Left lobe of liver (tissue), 2 donors: ENCODE measurements at regions not wholly inside any gene's neighbourhood (a gene's known extent, or its start where the extent isn't known, plus 50 kb on each side); places are given as distances from the start of the nearest gene placed in this dataset.
"Not testable (repeated sequence)": the region's sequence is repeated elsewhere in the genome, so short reads cannot be mapped to it uniquely, and the experiment has no call there.

ENCODE experiments used
- ATAC-seq: fragments of 200-7000 bp; cut with Tn5 transposase; one replicate; pipeline ENCODE4 v1.9.1; 2020; ENCODE audit warnings: mild to moderate bottlenecking, moderate library complexity
- DNase-seq: peaks from one replicate; pipeline ENCODE4 v3.0.0-alpha.2; 2020; ENCODE audit warnings: low spot score
- donor health status: DM: no; HTN: no; CAD: no; lungs with moderate emphysema.
- donor health status: DM: no; HTN: yes; CAD: no.

- ATAC-seq (no peak), DNase-seq (no peak)
Observed at GRCh38 chr13:42373048-42373812, 101.3 kb downstream of the AKAP11 start.

GRCh38 chr13:42375663-42376062, 103.7 kb downstream of the AKAP11 start:
- DNase-seq (no peak), ATAC-seq (no peak)

GRCh38 chr13:42377640-42378382, 105.9 kb downstream of the AKAP11 start:
- ATAC-seq, result no peak
- DNase-seq, result no peak

- no peak for DNase-seq
- ATAC-seq, result no peak
Observed at GRCh38 chr13:42378383-42378780, 106.4 kb downstream of the AKAP11 start.

- no peak for DNase-seq
Observed at GRCh38 chr13:42379241-42379640, 107.3 kb downstream of the AKAP11 start.

GRCh38 chr13:42380420-42381164, 108.6 kb downstream of the AKAP11 start:
- no peak for ATAC-seq
- DNase-seq, result no peak

More at GRCh38 chr13:42379241-42379640, 107.3 kb downstream of the AKAP11 start:
- ATAC-seq, result no peak

- DNase-seq (no peak), ATAC-seq (no peak)
Observed at GRCh38 chr13:42381165-42381425, 109.1 kb downstream of the AKAP11 start.

DNA sequence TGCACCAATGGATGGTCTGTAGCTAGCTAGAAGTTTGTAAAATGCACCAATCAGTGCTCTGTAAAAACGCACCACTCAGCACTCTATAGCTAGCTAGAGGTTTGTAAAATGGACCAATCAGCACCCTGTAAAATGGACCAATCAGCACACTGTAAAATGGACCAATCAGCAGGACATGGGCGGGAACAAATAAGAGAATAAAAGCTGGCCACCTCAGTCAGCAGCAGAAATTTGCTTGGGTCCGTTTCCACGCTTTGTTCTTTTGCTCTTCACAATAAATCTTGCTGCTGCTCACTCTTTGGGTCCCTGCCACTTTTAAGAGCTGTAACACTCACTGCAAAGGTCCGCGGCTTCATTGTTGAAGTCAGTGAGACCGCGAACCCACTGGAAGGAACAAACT, 109.5 kb downstream of the AKAP11 start:
- ATAC-seq, result not testable (repeated sequence)

DNA sequence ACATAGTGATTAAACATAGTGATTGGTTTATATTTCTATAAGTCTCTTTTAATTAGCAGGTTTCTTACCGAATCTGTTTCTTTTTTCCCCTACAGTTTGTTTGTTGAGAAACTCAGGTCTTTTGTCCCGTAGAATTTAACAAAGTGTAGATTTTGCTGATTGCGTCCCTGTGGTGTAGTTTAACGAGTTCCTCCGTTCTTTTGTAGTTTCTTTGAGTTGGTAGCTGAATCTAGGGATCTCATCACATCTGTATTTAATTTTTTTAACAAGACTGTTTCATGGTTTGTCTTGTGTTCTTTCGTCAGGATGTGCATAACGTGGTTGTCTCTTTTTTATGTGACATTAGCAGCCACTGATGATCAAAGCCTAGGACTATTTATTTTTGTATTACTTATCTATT, 111.1 kb downstream of the AKAP11 start:
- ATAC-seq, result no peak
- DNase-seq, result no peak

More for the DNA sequence above, 109.5 kb downstream of the AKAP11 start:
- not testable (repeated sequence) for DNase-seq

- DNase-seq, result no peak
- ATAC-seq, result no peak
Observed at GRCh38 chr13:42384265-42384664, 112.3 kb downstream of the AKAP11 start.

DNA sequence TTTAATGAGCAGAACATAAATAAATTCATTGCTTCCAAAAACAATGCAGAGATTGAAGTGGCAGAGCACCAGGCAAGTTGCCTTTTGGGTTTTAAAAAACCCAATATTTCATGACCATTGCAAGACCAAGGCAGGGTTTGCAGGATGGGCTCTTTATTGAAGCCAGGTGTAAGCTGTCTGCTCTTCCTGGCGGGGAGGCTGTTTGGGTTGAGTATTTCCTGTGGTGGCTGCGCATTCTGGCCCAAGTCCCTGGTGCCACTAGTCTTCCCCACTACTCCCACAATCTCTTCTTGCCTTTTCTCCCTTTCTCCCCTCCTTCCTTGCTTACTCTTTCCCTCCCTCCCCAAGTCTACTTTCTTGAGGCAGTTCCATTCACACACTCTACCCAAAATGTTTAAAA, 116.4 kb downstream of the AKAP11 start:
- ATAC-seq (no peak), DNase-seq (no peak)

DNA sequence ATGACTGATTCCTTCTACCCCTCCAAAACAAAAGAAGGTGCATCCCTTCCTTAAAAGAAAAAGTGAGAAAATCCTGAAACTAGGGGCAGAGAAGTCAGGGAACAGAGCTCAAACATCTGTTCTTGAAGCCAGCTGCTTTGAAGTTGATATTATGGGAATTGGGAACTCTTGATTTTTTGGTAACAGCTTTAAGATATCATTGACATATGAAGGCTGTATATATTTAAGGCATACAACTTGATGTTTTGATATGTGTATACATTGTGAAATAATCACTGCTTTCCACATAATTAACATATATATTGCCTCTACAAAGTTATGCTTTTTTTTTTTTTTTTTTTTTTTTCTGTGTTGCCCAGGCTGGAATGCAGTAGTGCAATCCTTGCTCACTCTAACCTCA, 117.1 kb downstream of the AKAP11 start:
- ATAC-seq (no peak), DNase-seq (no peak)

GRCh38 chr13:42392180-42392579, 120.2 kb downstream of the AKAP11 start:
- DNase-seq (no peak), ATAC-seq (no peak)

GRCh38 chr13:42392716-42393572, 121.0 kb downstream of the AKAP11 start:
- no peak for ATAC-seq

DNA sequence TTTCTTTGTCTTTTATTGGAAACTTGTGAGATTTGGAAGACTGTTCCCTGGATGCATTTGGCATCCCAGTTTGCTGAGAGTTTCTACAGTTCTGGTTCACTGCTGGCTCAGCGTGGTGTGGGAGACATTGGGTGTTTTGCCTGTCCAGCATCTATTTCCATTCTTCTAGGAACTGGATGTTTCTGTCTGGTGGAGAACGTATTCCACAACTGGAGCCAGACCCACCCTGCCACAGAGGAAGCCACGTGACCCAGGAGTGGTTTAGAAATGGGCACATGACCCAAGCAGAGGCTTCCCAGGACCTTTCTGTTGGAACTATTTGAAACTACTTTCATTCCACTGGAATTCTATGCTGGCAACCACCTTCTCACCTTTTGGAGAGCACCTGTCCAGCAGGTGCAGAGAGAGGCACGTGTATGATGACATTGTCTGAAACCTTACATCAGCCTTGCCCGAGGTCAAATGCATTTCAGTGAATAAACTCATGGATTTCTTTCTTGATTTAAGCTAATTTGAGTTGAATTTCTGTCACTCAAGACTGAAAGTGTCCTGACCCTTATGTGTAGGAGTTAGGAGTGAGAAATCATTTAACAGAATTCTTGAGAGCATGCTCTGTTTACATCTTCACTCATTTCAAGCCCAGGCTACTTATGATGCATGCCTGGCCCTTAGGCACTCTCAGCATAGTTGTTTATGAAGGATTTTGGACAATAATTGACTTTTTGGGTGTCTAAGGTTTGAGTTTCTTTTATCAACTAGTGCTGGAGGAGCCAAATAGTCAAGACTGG, 121.8 kb downstream of the AKAP11 start:
- ATAC-seq, result no peak

More at GRCh38 chr13:42392716-42393572, 121.0 kb downstream of the AKAP11 start:
- DNase-seq, result no peak

GRCh38 chr13:42394361-42394708, 122.4 kb downstream of the AKAP11 start:
- ATAC-seq (no peak), DNase-seq (no peak)

More for the DNA sequence above, 121.8 kb downstream of the AKAP11 start:
- DNase-seq, result no peak

- no peak for ATAC-seq
- DNase-seq, result no peak
Observed at GRCh38 chr13:42394711-42395085, 122.7 kb downstream of the AKAP11 start.

GRCh38 chr13:42395086-42395821, 123.3 kb downstream of the AKAP11 start:
- ATAC-seq (no peak), DNase-seq (no peak)

- DNase-seq, result no peak
- no peak for ATAC-seq
Observed at GRCh38 chr13:42396501-42396900, 124.5 kb downstream of the AKAP11 start.
